GM18507 (cell line): ENCODE measurements at regions not wholly inside any gene's neighbourhood (a gene's known extent, or its start where the extent isn't known, plus 50 kb on each side); places are given as distances from the start of the nearest gene placed in this dataset.
"Not testable (repeated sequence)": the region's sequence is repeated elsewhere in the genome, so short reads cannot be mapped to it uniquely, and the experiment has no call there.

ENCODE experiments used
- DNase-seq: peaks from one replicate; pipeline ENCODE4 v3.0.0; 2011; ENCODE audit warnings: low read depth; ENCODE audit not compliant: insufficient read length; ENCODE audit errors: extremely low spot score
- FAIRE-seq: peaks from 2 replicates; lab custom pipeline; 2011; peaks lifted over from hg19 to GRCh38; lab: Jason Lieb, UNC

DNA sequence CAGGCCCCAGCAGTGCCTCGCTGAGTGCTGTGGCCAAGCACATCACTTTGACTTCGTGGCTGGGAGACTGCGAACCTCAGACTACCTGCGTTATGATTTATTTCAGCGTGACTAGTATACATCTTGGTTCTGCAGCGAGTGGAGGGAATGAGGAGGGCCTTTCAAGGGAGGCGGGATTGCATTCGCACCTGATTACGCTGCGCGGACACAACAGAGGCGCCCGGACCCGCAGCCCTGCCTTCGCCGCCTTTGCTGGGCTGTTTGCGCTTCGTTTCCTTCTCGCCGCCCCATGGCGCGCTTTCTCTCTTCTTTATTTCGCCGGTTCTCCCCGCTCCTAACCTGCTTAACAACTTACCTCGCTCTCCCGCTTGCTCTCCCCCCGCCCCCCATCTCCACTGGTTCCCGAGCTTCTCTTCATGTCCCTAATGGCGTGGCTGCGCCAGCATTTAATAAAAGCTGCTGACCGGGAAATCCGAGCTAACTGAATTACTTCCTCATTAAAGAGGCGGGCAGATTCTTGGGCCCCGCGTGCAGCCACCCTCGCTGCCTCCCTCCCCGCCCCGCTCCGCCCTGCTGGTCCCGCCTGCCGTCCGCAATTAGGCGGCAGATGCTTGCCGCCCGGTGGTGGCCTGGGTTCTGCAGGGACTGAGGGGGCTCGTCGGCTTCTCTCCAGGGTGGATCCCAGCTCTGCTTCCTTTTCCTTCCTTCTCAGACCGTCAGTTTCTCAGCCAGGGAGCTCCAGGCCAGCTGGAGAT lies 257.6 kb upstream of the SDK2 start:
- DNase-seq = no peak
- no peak for FAIRE-seq

DNA sequence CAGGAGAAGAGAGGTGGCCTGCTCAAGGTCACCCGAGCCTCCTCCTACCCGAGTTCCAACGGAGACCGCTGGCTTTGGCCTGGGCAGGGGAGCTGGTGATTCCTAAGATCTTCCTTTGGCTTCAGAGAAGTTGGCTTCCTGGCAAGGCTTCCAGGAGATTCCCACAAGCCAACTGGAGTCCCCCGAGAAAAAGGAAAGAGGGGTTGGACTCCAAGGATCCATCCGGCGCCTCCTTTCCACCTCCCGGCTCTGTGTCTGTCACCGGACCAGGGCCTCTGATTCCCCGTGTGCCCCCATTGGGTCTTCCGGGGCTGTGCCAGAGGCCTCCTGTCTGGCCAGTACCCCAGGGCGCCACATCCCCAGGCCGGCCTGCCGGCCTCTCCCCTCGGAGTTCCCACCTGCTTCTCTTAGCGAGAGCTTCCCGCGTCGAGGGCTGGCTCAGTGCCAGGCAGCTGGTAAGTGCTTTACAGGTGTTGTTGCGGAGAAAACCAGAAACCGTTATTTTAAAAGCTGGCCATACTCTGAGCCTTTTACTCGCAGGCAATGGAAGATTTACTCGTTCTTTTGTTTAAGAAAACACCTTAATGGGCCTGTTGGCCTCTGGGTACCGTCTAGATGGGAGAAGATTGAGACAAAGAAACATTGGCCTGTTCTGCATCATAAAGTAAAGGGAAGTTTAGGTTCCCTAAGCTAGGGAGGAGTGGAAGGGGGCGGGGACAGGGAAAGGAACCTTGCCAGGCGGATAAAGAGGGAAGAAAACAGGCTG lies 258.4 kb upstream of the SDK2 start:
- DNase-seq = no peak

DNA sequence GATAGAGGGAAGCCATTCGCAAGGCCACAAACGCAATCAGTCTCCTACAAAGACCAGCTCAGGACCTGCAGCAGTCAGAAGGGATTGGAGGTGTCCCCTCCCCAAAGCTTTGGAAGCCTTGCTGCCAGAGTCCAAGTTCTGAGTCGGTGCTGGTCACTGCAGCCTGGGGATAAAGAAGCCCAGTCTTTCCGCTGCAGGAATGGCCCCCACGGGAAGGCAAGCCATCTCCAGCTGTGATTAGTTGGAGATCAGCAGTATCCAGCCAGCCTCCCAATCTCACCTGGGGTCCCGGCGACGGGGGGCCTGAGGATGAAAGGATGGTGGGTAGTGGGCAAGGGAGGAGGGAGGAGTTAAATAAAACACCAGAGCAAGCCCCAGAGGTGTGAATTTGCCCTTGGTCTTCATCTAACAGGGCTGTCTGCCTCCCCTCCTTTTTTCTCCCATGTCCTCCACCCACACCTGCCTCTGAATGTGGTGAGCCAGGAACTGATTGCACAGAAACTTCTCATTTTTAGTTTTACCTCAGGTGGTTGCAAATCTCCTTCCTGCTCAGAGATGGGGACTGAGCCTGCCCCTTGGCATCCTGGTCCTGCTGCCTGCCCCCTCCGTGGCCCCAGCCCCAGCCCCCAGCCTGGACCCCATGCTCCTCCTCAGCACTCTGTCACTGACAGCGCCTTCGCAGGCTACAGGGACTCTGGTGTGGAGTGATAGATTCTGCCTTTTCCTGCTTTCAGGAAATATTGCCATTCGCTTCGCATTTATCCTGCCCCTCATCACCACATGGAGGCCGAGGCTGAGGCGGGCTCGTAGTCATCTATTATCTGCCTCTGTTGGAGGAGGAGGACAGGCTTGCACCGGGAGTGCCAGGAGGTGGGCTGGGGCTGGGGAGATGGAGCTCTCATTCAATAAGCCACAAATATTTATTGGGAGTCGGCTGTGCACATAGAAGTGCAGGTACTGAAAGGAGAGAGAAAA lies 262.9 kb upstream of the SDK2 start:
- no peak for FAIRE-seq
- no peak for DNase-seq

More for the DNA sequence above, 258.4 kb upstream of the SDK2 start:
- no peak for FAIRE-seq

DNA sequence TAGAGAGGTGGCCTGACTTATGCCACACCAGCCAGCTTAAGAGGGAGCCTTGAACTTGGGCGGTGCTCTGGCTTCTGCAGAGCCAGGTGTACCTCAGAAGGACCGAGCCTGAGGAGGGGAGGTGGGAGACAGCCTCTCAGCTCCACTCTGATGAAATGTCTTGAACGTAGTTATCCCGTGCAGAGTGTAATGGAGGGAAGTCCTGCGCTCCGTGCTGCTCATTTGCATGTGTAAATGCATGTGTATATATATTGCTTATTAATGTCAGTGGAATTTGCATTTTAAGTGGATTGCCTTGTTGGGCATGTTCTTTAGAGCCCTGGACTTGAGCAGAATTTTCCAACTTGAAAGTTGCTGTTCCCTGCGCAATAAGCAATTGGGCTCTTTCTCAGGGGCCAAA lies 264.9 kb upstream of the SDK2 start:
- FAIRE-seq = no peak
- no peak for DNase-seq

DNA sequence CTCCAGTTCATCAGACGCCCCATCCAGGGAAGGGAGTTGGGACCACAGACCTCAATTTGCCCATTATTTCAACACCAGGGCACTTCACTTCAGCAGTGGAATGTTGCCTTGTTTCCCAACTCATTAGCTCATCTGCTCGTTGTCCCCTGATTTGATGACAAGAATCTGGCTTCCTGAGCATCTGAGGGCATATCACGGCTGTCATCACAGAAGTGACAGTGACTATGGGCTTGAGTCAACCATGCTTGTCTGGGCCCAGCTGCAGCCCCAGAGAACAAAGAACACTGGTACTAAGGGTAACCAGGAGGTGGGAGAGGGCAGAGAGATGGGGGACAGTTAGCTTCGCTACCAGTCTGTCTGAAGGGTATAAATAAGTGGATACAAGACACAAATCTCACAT lies 266.0 kb upstream of the SDK2 start:
- FAIRE-seq (no peak), DNase-seq (no peak)

DNA sequence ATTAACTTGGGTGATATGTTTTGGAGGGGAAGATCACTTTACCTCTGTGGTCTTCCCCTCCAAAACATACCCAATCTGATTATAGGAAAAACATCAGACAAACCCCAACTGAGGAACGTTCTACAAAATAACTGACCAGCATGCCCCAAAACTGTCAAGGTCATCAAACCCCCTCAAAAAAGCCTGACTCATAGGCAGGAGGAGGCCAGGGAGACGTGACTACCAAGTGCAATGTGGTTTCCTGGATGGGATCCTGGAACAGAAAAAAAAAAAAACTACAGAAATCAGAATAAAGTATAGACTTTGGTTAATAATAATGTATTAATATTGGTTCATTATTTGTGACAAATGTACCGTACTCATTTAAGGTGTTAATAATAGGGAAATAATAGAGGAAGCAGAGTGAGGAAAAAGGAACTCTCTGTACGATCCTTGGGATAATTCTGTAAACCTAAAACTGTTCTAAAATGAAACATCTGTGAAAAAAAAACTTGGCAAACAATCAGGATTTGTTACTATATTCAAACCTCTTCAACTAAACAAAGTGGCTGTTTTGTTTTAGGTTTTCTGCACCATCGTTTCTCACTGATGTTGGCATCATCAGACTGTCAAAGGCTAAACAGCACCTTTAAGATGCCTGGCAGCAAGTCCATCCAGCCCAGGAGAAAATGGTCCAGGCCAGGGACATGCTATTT lies 266.7 kb upstream of the SDK2 start:
- FAIRE-seq (no peak), DNase-seq (no peak)

DNA sequence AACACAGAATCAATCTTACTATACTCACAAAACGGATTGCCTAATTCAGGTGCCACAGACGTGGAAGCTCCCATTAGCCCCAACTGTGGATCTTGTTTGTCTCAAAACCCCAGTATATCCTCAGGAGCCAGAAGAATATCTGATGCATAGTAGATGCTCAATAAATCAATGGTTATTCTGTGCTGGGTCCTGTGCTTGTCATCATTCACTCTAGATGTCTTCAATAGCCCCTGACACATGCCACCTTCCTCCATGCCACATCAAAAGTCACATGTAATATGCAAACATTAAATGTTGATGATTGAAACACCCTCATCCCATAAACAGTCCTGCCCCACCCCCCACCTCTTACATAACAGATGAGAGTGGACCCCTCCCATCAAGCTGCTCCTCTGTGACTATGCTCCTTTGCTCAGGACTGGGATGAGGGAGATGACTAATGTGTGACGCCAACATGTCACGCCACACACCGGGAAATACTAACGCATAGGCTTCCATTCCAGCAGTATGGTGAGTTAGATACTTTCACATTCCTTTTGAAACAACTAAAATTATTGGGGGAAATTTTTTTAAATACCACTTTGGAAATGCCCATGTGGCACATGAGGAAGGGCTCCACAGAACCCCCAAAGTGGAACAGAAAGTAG lies 267.6 kb upstream of the SDK2 start:
- no peak for DNase-seq
- no peak for FAIRE-seq

DNA sequence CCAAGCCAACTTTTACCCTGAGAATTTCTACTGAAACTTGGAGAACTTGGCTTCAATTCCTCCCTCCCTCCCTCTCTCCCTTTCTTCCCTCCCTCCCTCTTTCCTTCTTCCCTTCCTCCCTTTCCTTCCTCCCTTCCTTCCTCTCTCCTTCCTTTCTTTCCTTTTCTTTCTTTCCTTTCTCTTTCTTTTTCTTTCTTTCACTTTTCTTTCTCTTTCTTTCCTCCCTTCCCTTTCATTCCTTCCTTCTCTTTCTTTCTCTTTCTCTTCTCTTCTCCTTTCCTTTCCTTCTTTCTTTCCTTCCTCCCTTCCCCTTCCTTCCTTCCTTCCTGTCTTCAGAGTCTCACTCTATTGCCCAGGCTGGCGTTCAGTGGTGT lies 268.1 kb upstream of the SDK2 start:
- no peak for FAIRE-seq
- DNase-seq = no peak

DNA sequence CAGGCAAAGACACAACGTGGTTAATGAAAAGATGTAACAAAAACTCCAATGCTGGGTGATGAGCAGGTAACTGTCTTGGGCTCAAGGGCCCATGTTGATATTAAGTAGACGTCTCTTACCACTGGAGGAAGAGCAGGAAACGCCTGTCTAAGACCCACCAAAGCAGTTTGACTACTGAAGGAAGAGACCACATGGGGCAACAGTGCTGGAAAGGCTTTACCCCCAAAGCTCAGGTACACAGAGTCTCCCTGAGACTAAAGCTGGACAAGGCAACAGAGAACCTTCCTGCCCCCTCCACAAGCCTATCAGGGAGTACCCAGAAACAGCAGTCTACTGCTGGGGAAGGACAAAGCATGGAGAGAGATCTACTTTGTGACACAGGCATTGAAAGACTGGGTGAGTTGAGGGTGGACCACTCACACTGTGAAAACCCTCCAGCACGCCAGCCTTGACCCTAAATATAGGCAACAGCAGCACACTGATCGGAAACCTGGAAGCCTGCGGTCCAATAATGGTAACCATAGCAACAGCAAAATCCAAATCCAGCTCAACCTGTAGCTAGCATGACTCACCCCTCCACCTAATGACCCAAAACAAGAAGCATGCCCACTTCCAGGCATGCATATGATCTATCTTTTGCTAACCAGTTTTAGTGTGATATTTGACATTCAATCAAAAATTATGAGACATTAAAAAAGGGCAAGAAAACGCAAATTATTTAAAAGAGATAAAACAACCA lies 270.5 kb upstream of the SDK2 start:
- FAIRE-seq (no peak), DNase-seq (no peak)

DNA sequence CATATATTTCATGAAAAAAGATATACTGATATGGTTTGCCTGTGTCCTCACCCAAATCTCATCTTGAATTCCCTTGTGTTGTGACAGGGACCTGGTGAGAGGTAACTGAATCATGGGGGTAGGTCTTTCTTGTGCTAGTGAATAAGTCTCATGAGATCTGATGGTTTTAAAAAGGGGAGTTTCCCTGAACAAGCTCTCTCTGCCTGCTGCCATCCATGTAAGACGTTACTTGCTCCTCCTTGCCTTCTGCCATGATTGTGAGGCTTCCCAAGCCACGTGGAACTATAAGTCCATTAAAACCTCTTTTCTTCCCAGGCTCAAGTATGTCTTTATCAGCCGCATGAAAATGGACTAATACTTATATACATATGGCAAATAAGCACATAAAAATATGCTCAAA lies 274.8 kb upstream of the SDK2 start:
- not testable (repeated sequence) for FAIRE-seq, DNase-seq

DNA sequence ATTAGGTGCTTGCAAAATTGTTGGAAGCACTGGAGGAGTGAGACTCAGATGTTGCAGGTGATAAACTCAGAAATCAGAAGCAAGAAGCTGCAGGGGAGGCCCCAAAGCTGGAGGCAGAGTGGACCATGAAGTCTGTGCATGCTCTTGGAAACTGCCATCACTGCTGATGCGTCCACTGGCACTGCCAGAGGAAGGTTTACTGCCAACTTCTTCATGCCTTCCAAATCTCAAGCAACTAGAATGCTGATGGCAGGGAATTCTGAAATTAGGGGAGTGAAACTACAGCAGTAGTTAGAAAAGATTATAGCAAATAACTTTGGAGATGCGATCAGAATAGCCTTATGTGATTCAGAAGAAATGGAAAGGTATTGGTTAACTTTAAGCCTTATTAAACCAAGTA lies 277.1 kb upstream of the SDK2 start:
- no peak for DNase-seq
- no peak for FAIRE-seq

DNA sequence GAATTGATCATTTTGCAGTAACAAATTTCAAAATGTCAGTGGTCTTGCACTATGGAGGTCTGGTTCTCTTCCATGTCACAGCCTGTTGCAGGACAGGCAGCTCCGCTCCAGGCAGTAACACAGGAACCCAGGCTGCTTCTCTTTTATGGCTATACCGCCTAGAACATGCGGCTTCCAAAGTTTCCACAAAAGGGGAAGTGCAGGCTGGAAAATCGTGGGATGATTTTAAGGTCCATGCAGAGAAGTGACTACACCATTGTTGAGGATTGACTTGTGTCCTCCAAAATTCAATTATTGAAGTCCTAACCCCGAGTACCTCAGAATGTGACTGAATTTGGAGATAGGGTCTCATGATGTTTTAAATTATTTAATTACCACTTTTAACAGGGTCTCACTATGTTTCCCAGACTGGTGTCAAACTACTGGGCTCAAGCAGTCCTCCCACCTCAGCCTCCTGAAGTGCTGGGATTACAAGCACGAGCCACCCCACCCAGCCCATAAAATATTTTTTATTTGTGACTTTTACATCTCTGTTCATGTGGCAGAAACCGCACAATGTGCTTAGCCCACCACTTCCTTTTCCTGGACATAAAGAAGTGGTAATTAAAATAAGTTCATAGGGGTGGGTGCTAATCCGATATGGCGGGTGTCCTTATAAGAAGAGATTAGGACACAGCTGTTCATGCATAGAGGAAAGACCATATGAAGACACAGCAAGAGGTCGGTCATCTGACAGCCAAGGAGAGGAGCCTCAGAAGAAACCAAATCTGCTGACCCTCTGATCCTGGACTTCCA lies 279.2 kb upstream of the RPL38 start:
- no peak for FAIRE-seq
- no peak for DNase-seq

DNA sequence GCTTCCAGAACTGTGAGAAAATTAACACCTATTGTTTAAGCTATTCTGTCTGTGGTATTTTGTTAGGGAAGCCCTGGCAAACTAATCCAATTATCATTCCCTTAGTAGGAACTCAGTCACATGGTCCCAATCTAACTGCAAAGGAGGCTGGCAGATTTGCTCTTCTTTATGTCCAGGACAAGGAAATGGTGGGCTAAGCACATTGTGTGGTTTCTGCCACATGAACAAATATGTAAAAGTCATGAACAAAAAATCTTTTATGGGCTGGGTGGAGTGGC lies 278.6 kb upstream of the RPL38 start:
- FAIRE-seq (no peak), DNase-seq (no peak)

DNA sequence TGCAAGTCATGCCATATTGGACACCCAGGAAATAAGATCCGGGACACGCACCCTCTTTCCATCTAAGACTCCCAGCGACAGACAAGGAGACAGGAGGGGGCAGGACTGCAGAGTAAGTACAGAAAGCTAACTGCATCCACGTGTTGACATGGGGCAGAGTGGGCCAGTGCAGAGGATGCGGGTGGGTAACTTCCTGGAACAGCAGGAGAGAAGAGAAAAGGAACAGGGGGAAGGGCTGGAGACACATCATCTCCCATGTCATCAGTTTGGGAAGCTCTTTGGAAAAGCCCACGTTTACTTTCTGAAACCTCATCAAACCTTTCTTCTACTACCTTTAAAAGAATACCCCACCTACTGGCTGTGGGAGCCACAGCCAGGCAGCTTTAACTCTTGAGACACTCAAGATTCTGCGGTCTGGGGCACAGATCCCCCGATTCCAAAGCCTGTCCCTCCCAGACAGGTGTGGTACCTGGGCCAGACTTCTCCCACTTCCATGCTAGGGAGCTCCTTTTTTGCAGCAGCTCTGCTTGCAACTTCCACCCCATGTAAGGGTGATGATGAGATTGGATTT lies 273.5 kb upstream of the RPL38 start:
- FAIRE-seq = no peak
- DNase-seq = no peak

DNA sequence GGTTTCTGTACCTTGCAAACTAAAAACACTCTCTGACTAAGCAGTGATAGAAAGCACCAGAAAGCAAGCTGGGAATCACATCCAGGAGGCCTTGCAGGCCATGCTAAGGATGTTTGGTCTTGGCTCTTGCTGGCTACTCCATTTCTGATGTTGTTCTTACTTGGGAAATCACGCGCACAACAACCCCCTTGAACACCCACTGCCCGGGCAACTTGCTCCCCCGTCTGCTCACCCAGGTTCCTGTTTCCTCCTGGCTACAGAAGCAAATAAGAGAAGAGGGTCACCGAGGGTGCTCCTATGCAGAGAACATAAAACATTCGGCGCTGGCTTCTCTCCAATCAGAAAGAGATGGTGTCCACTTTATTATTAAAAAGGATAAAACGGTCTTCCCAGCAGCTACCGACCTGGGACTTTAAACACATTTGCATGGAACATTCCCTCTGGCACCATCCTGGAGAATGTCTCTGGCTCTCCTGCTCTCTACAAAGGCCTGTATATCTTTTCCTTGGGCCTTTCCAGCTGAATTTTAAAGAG lies 271.2 kb upstream of the RPL38 start:
- DNase-seq = no peak
- no peak for FAIRE-seq

DNA sequence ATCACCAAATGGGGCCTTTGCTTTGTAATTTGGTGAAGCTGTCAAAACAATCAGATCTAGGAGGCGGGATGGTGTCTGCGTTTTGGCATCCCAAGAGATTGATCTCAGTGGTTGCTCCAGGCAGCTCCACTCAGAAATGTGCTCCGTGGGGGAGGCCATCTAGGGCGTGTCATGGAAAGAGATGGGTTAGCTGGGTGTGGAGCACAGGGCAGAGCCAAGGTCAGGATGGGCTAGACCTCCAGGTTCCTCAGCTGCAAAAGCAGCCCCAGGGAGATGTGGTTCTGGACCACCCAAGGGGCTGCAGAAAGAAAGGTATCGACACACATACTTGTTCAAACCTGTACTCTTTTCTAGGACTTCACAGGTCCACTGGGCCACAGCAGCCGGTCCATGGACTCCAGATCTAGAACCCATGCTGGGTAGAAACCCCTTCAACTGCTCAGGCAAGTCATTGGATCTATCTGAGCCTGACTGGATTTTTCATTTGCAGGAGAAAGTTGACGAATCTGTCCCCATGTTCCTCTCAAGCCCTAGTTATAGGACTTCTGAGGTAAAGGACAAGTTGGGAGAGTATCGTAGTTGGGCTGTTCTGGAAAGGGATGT lies 270.2 kb upstream of the RPL38 start:
- DNase-seq = no peak
- FAIRE-seq = no peak

DNA sequence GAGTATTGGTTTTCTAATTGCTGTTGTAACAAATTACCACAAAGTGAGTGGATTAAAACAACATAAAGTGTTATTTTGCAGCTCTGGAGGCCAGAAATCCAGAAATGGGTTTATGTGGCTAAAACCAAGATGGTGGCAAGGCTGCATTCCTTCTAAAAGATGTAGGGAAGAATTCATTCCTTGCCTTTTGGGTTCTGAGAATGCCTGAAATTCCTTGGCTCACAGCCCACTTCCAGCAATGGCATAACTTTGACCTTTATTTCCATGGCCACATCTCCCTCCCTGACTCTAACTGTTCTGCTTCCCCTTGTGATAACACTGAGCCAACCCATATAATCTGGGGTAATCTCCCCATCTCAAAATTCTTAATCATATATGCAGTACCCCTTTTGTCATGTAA lies 269.6 kb upstream of the RPL38 start:
- FAIRE-seq (no peak), DNase-seq (no peak)
